K562 (cell line): ENCODE measurements at regions not wholly inside any gene's neighbourhood (a gene's known extent, or its start where the extent isn't known, plus 50 kb on each side); places are given as distances from the start of the nearest gene placed in this dataset.

ENCODE experiments used
- ATAC-seq: fragments of 200-7000 bp; cut with Tn5 transposase; 3 replicates; pipeline ENCODE4 v1.9.1; 2020; ENCODE audit warnings: moderate library complexity
- BruUV-seq: library from RNA; stranded (reverse); fragments of 400-500 nt; replicated peaks from 2 replicates; lab custom pipeline; 2021; lab: Mats Ljungman, UMichigan
- CTCF ChIA-PET: fragments of 300-600 bp; formaldehyde crosslinking; extraction: SDS; loops from one replicate; lab custom pipeline; 2021; ENCODE audit warnings: low intra/inter-chr PET ratio; lab: Yijun Ruan, JAX
- POLR2A ChIA-PET: fragments of 300-600, 350-650 bp; sonication (Branson Sonifier 250); formaldehyde crosslinking; extraction: SDS; loops from one replicate; lab custom pipeline; 2021; ENCODE audit warnings: antibody characterized with exemption, inconsistent platforms; lab: Yijun Ruan, JAX
- DNase-seq, 4 experiments: peaks; one replicate each; pipeline versions ENCODE4 v3.0.0 to v3.0.0-alpha.2; 2011 to 2018; ENCODE audit warnings: low spot score in 3 of 4, mixed read lengths in 3 of 4; ENCODE audit errors: extremely low read depth in 1 of 4
- FAIRE-seq: peaks from 2 replicates; lab custom pipeline; 2011; peaks lifted over from hg19 to GRCh38; lab: Jason Lieb, UNC
- H2AFZ ChIP-seq: 2 replicates; pipeline ENCODE4 v1.6.0; 2011; ENCODE audit warnings: low read depth, low read length, control low read depth, inconsistent platforms
- H3K27ac ChIP-seq: fragments of 200-600 bp; 3 replicates; pipeline ENCODE4 v1.8.0; 2011; ENCODE audit warnings: low read depth, mild to moderate bottlenecking, control low read depth, inconsistent platforms, low read length, moderate library complexity, mixed read lengths; ENCODE audit errors: extremely low read depth
- H3K27me3 ChIP-seq, 2 experiments: fragments of 300-600 bp in 1 of 2; 2 replicates in 1 of 2; 3 replicates in 1 of 2; pipeline versions ENCODE4 v1.6.0 to v1.8.0; 2011; ENCODE audit warnings: inconsistent platforms in 2 of 2, low read length in 2 of 2, mild to moderate bottlenecking in 1 of 2, mixed read lengths in 1 of 2, moderate library complexity in 1 of 2; ENCODE audit not compliant: control insufficient read depth in 2 of 2, insufficient read depth in 2 of 2
- H3K36me3 ChIP-seq: fragments of 300-600 bp; 3 replicates; pipeline ENCODE4 v1.8.0; 2011; ENCODE audit warnings: mild to moderate bottlenecking, low read length, inconsistent platforms; ENCODE audit not compliant: control insufficient read depth, insufficient read depth
- H3K4me1 ChIP-seq, 2 experiments: fragments of 200-600 bp in 1 of 2; replicated peaks in 1 of 2; 2 replicates in 1 of 2; 3 replicates in 1 of 2; pipeline versions ENCODE4 v1.5.1 to v1.8.0; 2011; ENCODE audit warnings: inconsistent platforms in 2 of 2, low read length in 2 of 2, mild to moderate bottlenecking in 1 of 2, mixed read lengths in 1 of 2, moderate library complexity in 1 of 2; ENCODE audit not compliant: control insufficient read depth in 2 of 2, insufficient read depth in 2 of 2
- H3K4me2 ChIP-seq: 2 replicates; pipeline ENCODE4 v1.6.1; 2011; ENCODE audit warnings: low read length, control low read depth, inconsistent platforms, mixed read lengths; ENCODE audit not compliant: insufficient read depth
- H3K4me3 ChIP-seq: fragments of 200-600 bp; sonication (generic), shearing (Covaris generic); 2 replicates; pipeline ENCODE4 v1.5.1; 2016; ENCODE audit warnings: control low read depth, inconsistent platforms
- H3K79me2 ChIP-seq: fragments of 200-600 bp; 3 replicates; pipeline ENCODE4 v1.8.0; 2011; ENCODE audit warnings: low read length, inconsistent platforms; ENCODE audit not compliant: control insufficient read depth, insufficient read depth
- H3K9ac ChIP-seq, 2 experiments: 2 replicates each; pipeline versions ENCODE4 v1.6.0 to v1.6.1; 2011; ENCODE audit warnings: low read depth in 2 of 2, low read length in 2 of 2, control low read depth in 1 of 2, inconsistent platforms in 1 of 2, mild to moderate bottlenecking in 1 of 2, mixed read lengths in 1 of 2; ENCODE audit not compliant: insufficient read depth in 1 of 2
- H3K9me1 ChIP-seq: one replicate; pipeline ENCODE4 v1.6.0; 2011; ENCODE audit warnings: inconsistent platforms, mild to moderate bottlenecking, low read length, moderate library complexity; ENCODE audit not compliant: control insufficient read depth, insufficient read depth
- H3K9me3 ChIP-seq: replicated peaks from 2 replicates; pipeline ENCODE4 v1.5.1; 2011; ENCODE audit warnings: low read depth, low read length, inconsistent platforms; ENCODE audit not compliant: control insufficient read depth, insufficient read depth
- H4K20me1 ChIP-seq: replicated peaks from 2 replicates; pipeline ENCODE4 v1.6.1; 2011; ENCODE audit warnings: low read length, inconsistent platforms, mixed read lengths; ENCODE audit not compliant: control insufficient read depth, insufficient read depth
- BCL6 ChIP-seq: fragments of 250-450 bp; sonication (Bioruptor Pico); IDR thresholded peaks from 2 replicates; pipeline ENCODE4 v1.4.0; 2020
- ERF ChIP-seq: fragments of 450-650 bp; formaldehyde crosslinking; IDR thresholded peaks from 2 replicates; pipeline ENCODE4 v1.4.0; 2020; ENCODE audit warnings: mild to moderate bottlenecking, mixed read lengths
- GATAD2B ChIP-seq: fragments of 450-650 bp; IDR thresholded peaks from 2 replicates; pipeline ENCODE4 v1.6.1; 2017; ENCODE audit warnings: mild to moderate bottlenecking, borderline replicate concordance
- JUN ChIP-seq, 2 experiments: sonication (generic) in 1 of 2; formaldehyde crosslinking in 1 of 2; IDR thresholded peaks; 2 replicates each; pipeline versions ENCODE4 v1.6.1 to v1.8.0; 2012 to 2022; ENCODE audit warnings: borderline replicate concordance in 2 of 2, mild to moderate bottlenecking in 2 of 2, improper control_type of control experiment in 1 of 2, low read depth in 1 of 2, low read length in 1 of 2, missing genetic modification reagents in 1 of 2
- NR1H2 ChIP-seq: sonication (generic); formaldehyde crosslinking; IDR thresholded peaks from 2 replicates; pipeline ENCODE4 v1.4.0; 2020; ENCODE audit warnings: mild to moderate bottlenecking, missing genetic modification reagents
- RFX7 ChIP-seq: fragments of 250-450 bp; sonication (Bioruptor Pico); IDR thresholded peaks from 2 replicates; pipeline ENCODE4 v1.5.1; 2021; ENCODE audit warnings: mild to moderate bottlenecking
- SNAPC5 ChIP-seq: fragments of 250-450 bp; sonication (Bioruptor Pico); IDR thresholded peaks from 2 replicates; pipeline ENCODE4 v1.8.0; 2021; ENCODE audit warnings: moderate library complexity, mild to moderate bottlenecking, inconsistent platforms
- STAG1 ChIP-seq: sonication (generic); formaldehyde crosslinking; IDR thresholded peaks from 2 replicates; pipeline ENCODE4 v1.5.0; 2020; ENCODE audit warnings: missing genetic modification reagents, borderline replicate concordance
- TEAD4 ChIP-seq, 2 experiments: sonication (generic) in 1 of 2; formaldehyde crosslinking in 1 of 2; IDR thresholded peaks; 2 replicates each; pipeline versions ENCODE4 v1.6.1 to v1.8.0; 2012 to 2022; ENCODE audit warnings: borderline replicate concordance in 1 of 2, inconsistent platforms in 1 of 2, low read length in 1 of 2, mild to moderate bottlenecking in 1 of 2, missing genetic modification reagents in 1 of 2
- ZNF639 ChIP-seq, 2 experiments: fragments of 200-800 bp in 1 of 2; sonication (Bioruptor generic) in 1 of 2; sonication (generic) in 1 of 2; formaldehyde crosslinking in 1 of 2; IDR thresholded peaks in 1 of 2; conservative IDR thresholded peaks in 1 of 2; 2 replicates each; pipeline versions ENCODE4 v1.5.0 to v1.6.1; 2016 to 2020; ENCODE audit warnings: missing compliant biosample characterization in 1 of 2, missing genetic modification characterization in 1 of 2, missing genetic modification reagents in 1 of 2
- WGBS: fragments of 100-300 bp; shearing (Covaris generic); methylation state at CpG from one replicate; pipeline ENCODE4 v1.1.6; 2016; ENCODE audit warnings: low coverage, mixed read lengths; ENCODE audit not compliant: insufficient coverage; ENCODE audit errors: missing lambda C conversion rate; 5-methylcytosine and 5-hydroxymethylcytosine counted together
- in situ Hi-C: fragments of 300-500 bp; cut with MboI; formaldehyde crosslinking; loops from 4 replicates; pipeline ENCODE4 v1.15.0; 2018; ENCODE audit warnings: inconsistent platforms, mixed read lengths
- intact Hi-C: fragments of 100-400 bp; cut with micrococcal nuclease; formaldehyde crosslinking; loops from 2 replicates; pipeline ENCODE4 v1.14.2; 2022

- under 1% methylated on average over 8 of the region's 8 CpGs for WGBS
- intact Hi-C loops = no loop called here
Measured at GRCh38 chr2:175478096-175478768, 296.7 kb upstream of the ATP5MC3 start.

More at GRCh38 chr2:175478096-175478768, 296.7 kb upstream of the ATP5MC3 start:
- no peak overlapping the region for H3K4me2 ChIP-seq
- H3K9me1 ChIP-seq = no peaks in the 10 kb centered on the region
- no TSS peak for BruUV-seq
- no peak for ATAC-seq
- DNase-seq = no peak
- no peak for TF ChIP-seq NR1H2
- TF ChIP-seq STAG1 (CRISPR knock-in tag) = no peak
- TF ChIP-seq TEAD4 (IDR thresholded peaks at IDR 0.05; ENCODE audit: low read length) = no peak
- no peak for TF ChIP-seq TEAD4 (CRISPR knock-in tag; IDR thresholded peaks at IDR 0.05; ENCODE audit: borderline replicate concordance)
- TF ChIP-seq GATAD2B = no peak
- TF ChIP-seq JUN (IDR thresholded peaks at IDR 0.05; ENCODE audit: borderline replicate concordance, low read depth, low read length) = no peak
- no peak for TF ChIP-seq JUN (CRISPR knock-in tag; IDR thresholded peaks at IDR 0.05; ENCODE audit: borderline replicate concordance)
- TF ChIP-seq BCL6 = no peak
- TF ChIP-seq ERF (CRISPR knock-in tag) = no peak
- TF ChIP-seq RFX7 (CRISPR knock-in tag) = no peak
- TF ChIP-seq SNAPC5 (CRISPR knock-in tag) = no peak
- no peak for TF ChIP-seq ZNF639 (CRISPR knock-in tag; conservative IDR thresholded peaks at IDR 0.05 in 1 of 2, IDR thresholded peaks at IDR 0.05 in 1 of 2)
- CTCF ChIA-PET = no interaction called here
- no peaks in the 10 kb centered on the region for H3K36me3 ChIP-seq
- no peak for FAIRE-seq
- H2AFZ ChIP-seq = no peak overlapping the region
- H3K4me3 ChIP-seq = no peak overlapping the region
- no peak overlapping the region for H3K9ac ChIP-seq
- no peaks in the 10 kb centered on the region for H3K9me3 ChIP-seq
- no peaks in the 10 kb centered on the region for H3K4me1 ChIP-seq
- in situ Hi-C loops = no loop called here
- POLR2A ChIA-PET = interaction anchor here (1.1 kb wide), 1 partner anchor 9 kb away, joined by 3 read pairs; no protein-coding TSS in a partner anchor
- no peaks in the 10 kb centered on the region for H3K79me2 ChIP-seq
- peaks cover 0 to 20% of the 10 kb centered on the region in 2 experiments; a peak in 4 of 5 replicates for H3K27me3 ChIP-seq
- no peak overlapping the region for H3K27ac ChIP-seq
- H4K20me1 ChIP-seq = no peaks in the 10 kb centered on the region
